GM18505 (cell line): ENCODE measurements at regions not wholly inside any gene's neighbourhood (a gene's known extent, or its start where the extent isn't known, plus 50 kb on each side); places are given as distances from the start of the nearest gene placed in this dataset.

Source experiments
- ATAC-seq: cut with Tn5 transposase; IDR thresholded peaks from one replicate; pipeline ENCODE4 v1.9.1; 2021; ENCODE audit not compliant: unreplicated experiment
- POLR2A ChIP-seq: IDR thresholded peaks from 4 replicates; pipeline ENCODE4 v1.6.1; 2011; ENCODE audit warnings: borderline replicate concordance; ENCODE audit not compliant: insufficient read depth, insufficient read length; ENCODE audit errors: extremely low read depth

DNA sequence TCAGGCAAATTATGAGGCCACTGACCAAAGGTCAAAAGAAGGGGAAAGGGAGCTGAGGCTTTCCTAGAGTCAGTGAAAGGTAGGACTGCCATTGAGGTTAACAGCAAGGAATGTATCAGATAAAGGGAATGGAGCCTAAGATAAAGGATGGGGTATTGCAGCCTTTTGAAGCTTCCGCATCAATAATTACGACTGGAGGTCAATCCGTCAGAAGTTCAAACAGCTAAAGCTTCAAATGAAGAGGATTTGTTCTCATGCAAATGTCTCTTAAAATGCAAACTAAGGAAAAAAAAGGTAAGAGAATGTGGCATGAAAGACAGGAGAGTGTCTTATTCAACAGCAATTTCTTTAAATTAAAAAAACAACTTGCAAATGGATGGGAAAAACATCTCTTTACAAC, 341.1 kb upstream of the RGMB start:
- ATAC-seq = no peak
- no peak for TF ChIP-seq POLR2A

DNA sequence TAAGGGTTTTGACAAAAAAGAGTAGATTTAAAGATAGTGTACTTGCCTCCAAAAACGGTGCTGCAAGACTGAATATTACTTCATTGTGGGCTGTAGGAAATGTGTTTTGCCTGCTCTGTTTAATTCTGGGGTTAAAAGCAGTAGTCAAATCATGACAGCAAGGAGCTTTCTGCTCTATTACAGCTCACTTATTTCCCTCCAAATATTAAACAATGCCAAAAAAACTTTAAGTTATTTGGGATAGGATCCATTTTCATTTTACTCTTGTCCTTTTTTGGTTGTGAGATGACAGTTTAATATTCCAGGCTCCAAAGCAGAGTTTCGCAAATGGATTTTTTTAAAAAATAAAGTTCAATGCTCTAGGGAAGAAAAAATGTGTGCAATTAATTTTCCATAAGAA, 340.4 kb upstream of the RGMB start:
- no peak for TF ChIP-seq POLR2A
- no peak for ATAC-seq

DNA sequence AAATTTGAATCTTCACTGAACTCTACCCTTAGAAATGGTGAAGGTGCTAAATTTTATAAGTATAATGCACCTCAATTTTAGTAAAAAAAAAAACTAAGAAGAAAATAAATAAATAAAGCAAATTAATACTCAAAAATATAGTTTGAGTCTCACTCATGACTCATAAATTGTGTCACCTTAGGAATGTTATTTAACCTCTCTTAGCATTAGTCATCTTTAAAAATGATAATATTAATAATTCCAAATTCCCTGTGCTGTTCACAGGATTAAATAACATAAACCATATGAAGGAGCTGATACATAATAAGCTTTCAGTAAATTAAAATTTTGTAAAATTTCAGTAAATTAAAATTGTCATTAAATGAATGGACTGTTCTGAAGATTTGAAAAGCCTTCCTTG, 339.8 kb upstream of the RGMB start:
- no peak for TF ChIP-seq POLR2A
- no peak for ATAC-seq

DNA sequence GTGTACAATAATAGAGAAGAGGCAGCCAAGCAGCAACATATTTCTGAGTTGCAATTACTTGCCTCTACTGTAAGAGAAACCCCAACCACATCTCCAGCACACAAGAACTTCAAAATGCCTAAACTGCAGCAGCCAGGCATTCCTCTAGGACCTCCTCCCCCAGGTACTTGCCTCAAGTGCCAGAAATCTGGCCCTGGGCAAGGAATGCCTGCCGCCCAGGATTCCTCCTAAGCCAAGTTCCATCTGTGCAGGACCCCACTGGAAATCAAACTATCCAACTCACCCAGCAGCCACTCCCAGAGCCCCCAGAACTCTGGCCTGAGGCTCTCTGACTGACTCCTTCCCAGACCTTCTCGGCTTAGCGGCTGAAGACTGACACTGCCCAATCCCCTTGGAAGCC, 336.8 kb upstream of the RGMB start:
- no peak for TF ChIP-seq POLR2A
- ATAC-seq = no peak

DNA sequence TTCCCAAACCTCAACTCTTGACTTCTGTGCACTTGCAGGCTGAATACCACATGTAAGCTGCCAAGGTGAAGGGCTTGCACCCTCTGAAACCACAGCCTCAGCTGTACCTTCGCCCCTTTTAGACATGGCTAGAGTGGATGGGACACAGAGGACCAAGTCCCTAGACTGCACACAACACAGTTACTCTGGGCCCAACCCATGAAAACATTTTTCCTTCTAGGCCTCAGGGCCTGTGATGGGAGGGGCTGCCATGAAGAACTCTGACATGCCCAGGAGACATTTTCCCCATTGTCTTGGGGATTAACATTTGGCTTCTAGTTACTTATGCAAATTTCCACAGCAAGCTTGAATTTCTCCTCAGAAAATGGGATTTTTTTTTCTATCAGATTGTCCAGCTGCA, 331.0 kb upstream of the RGMB start:
- TF ChIP-seq POLR2A = no peak
- no peak for ATAC-seq

DNA sequence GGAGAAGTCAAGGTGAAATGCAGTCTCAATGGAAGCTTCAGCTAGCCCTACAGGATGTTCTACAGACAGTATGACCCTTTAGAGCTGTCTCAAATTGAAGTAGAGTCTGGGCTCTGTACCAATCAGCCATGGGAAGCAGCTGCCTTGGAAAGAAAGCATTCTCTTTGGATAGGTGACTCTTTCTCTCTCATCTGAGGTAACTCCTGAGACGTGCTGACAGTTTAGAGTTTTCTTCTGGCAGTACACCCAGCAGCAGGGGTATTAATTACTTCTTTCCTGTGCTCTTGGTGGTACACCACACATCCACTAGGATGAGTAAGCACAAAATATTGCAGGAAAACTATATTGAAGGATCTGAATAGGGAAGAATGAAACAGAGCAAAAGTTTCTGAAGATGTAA, 329.6 kb upstream of the RGMB start:
- TF ChIP-seq POLR2A = no peak
- ATAC-seq = no peak

DNA sequence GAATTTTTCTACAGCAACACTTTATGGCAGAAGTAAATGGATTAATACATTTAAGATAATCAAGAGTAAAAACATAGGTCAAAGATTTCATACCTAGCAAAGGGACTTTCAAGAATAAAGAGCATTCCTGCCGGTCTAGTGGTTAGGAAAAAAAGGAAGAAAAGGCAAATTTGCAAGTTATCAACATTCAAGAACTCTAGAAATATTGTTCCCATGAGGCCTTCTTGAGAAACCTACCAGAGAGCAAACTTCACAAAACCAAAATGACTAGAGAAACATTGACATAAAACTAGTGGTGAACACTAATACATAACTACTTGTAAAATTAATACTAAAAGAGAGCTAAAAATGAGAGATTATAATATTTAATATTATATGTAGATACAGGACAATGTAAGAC, 320.2 kb upstream of the RGMB start:
- ATAC-seq = no peak
- no peak for TF ChIP-seq POLR2A

DNA sequence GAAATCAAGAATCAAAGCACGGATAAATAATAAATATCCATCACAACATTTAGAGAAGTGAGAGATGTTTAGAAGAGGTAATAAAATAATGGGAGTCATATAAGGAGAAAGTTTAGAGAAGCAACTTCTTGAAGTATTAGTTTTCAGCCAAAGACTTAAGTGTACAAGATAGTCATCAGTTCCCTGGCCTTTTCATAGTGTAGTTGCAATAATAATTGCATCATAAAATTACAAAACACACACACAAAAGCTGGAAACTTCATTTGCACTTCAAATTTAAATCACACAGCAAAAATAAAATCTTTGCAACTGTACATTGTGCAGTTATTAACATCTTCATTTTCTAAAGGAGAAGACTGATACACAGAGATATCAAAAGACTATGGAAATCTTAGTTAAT, 319.1 kb upstream of the RGMB start:
- no peak for TF ChIP-seq POLR2A
- no peak for ATAC-seq

DNA sequence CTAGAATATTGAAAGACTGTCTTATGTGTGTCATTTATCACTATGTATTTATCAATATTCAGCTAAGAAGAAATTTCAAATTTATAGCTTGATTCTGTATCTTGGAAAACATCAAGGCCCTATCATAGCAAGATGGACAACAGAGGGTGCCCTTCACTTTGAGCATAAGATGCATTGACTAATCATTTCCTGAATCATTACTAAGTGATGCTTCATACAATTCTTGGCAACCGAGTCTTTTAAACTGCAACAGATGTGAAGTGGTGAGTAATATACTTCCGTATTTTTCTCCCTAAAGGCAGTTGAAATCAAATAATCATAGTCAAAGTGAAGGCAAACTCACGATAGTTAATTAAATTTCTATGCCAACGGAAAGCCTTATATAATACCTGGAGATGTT, 318.6 kb upstream of the RGMB start:
- no peak for ATAC-seq
- no peak for TF ChIP-seq POLR2A

DNA sequence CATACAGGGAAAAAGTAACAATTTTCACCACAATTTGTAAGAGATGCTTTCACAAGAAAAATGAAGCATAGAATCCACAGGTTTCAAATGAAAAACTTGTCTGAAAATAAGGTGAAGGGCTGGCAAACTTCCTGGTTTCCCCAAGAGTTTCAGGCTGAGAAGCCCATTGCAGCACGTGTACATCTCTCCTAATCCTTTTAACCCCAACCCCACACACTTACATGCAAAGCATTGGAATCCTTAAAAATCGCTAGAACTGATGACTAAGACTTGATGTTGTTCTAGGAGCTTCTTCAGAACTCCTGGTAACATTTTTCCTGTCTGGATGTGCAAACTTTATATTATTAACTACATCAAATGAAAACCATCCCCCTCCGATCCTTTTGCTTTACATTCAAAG, 317.8 kb upstream of the RGMB start:
- ATAC-seq = no peak
- no peak for TF ChIP-seq POLR2A

DNA sequence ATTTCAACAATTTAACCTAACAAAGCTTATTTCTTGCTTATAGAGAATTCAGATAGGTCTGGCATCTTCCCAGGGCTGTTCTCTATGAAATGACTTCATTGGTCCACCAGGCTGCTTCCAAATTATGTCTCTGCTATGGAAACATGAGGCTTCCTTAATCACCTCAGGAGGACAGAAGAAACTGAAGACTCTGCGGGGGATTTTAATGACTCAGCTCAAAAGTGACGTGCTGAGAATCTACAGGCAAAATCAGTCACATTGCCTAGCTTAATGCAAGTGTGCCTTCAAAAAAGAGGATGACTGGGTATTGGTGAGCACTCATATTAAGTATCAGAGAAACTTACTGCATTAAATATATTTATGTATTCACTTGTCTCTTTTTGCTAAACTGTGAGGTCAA, 315.5 kb upstream of the RGMB start:
- TF ChIP-seq POLR2A = no peak
- no peak for ATAC-seq

DNA sequence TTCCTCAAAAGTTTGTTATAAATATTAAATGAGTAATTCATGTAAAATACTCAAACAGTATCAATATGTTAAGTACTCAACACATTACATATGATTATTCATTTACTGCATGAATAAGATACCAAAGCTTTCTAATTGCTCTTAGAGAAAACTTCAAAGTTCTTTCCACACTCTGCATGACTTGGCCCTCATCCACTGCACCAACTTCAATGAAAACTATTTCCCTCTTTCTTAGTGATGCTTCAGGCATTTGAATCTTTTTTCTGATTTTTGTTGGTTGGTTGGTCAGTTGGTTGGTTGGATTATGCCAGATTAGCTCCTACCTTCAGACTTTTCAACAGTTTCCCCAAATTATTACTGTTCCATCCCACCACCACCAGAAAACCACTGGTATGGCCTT, 314.7 kb upstream of the RGMB start:
- no peak for TF ChIP-seq POLR2A
- no peak for ATAC-seq

DNA sequence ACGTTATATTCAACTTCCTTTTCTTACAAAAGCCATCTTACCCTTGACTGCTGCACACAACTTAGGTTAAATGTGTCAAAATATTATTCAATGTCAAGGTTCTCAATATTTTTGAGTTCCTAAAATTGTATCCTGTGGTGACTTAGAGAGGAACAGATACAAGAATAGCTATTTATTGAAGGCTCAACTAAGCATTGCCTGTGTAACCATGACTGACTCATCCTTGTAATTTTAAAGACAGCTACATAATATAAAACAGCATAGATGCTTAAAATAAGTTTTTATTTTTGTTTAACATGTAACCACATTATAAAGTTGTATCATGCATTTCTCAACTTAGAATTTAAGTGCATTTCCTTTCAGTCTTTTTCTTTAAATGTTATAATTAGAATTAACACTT, 312.9 kb upstream of the RGMB start:
- no peak for ATAC-seq
- TF ChIP-seq POLR2A = no peak

DNA sequence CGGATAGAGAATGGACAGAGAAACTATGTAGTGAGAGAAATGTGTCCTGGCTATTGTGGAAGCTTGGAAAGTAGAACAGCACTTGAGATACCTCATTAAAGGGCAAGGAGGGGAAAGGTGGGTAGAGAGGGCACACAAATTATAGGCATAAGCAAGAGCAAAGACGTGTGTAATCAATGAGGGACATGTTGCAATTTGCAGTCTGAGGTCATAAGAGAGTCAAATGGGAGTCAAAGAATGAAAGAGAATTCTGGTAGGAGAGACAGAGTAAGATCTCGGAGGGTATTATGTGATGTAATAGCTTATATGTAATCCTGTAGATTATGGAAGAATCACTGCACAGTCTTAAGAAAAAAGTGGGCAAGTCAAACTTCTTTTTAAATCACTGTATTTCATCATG, 312.0 kb upstream of the RGMB start:
- TF ChIP-seq POLR2A = no peak
- ATAC-seq = no peak

DNA sequence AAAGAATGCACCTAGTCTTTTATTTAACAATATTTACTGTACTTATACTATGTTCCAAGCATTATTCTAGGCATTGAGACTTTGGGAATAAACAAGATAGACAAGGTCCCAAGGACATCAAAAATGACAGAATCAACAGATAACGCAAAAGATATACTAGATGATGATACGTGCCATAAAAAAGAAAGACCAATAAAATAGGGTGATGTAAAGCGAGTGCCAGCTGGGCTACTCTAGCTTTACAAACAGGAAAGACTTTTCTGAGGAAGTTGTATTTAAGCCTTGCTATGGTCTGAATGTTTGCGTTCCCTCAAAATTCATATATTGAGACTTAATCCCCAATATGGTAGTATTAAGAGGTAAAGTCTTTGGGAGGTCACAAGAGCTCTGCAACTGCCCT, 310.2 kb upstream of the RGMB start:
- no peak for TF ChIP-seq POLR2A
- no peak for ATAC-seq
